ENCODE measurements at regions not wholly inside any gene's neighbourhood (a gene's known extent, or its start where the extent isn't known, plus 50 kb on each side); places are given as distances from the start of the nearest gene placed in this dataset.

DNA sequence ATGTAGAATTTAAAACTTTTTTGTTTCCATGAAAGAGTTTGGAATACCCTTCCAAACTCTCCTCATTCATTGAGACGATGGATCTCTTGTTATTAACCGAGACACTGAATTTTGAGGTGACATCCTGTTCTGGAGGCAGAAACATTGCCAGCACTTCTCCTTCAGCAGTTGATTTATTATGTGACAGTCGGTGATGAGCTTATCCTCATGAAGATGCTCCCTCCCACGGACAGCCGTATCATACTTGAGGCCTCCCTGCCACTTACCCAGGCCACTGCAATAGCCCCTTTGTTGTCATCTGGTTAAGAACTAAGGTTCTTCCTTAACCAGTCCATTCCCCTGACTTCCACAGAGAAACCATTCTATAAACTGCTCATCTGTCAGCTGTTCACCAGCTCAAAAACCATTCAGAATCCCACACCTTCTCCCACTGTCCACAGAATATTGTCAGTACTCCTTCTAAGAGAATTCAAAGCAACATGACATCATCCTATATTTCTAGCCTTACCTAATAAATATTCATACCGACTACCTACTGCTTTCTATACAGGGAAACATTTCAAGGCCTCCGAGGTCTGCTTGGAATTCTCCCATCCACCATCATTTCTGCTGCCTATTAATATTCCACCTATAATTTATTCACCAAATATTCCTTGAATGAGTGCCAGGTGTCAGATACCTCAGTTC is 139.0 kb upstream of the TRIB2 start:
- Histone ChIP-seq H2AFZ (replicated peaks) (no peak overlapping the region), H3K4me1 (no peaks in the 10 kb centered on the region), H3K27ac (no peak overlapping the region), H3K36me3 (no peaks in the 10 kb centered on the region), H3K79me2 (ENCODE audit: low read depth) (no peaks in the 10 kb centered on the region), H3K27me3 (no peaks in the 10 kb centered on the region), H3K4me2 (no peak overlapping the region), H3K4me3 (no peak overlapping the region), H3F3A (ENCODE audit: low read depth) (no peaks in the 10 kb centered on the region), H4K20me1 (ENCODE audit: low read depth) (no peaks in the 10 kb centered on the region), H3K9me3 (ENCODE audit: low read depth) (no peaks in the 10 kb centered on the region), H3K9ac (no peak overlapping the region)
- peaks cover 4% of the 10 kb centered on the region for H3K27me3 Mint-ChIP-seq (ENCODE audit: insufficient read depth, low read depth)
- TF ChIP-seq, protein P1, sequence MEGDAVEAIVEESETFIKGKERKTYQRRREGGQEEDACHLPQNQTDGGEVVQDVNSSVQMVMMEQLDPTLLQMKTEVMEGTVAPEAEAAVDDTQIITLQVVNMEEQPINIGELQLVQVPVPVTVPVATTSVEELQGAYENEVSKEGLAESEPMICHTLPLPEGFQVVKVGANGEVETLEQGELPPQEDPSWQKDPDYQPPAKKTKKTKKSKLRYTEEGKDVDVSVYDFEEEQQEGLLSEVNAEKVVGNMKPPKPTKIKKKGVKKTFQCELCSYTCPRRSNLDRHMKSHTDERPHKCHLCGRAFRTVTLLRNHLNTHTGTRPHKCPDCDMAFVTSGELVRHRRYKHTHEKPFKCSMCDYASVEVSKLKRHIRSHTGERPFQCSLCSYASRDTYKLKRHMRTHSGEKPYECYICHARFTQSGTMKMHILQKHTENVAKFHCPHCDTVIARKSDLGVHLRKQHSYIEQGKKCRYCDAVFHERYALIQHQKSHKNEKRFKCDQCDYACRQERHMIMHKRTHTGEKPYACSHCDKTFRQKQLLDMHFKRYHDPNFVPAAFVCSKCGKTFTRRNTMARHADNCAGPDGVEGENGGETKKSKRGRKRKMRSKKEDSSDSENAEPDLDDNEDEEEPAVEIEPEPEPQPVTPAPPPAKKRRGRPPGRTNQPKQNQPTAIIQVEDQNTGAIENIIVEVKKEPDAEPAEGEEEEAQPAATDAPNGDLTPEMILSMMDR (IDR thresholded peaks at IDR 0.05) = no peak
- no peak for TF ChIP-seq EZH2 (IDR thresholded peaks at IDR 0.05)
- TF ChIP-seq EZH2phosphoT487 (IDR thresholded peaks at IDR 0.05) = no peak
- H3K27ac Mint-ChIP-seq = peak overlapping the region; percentile 26
- H3K9me3 Mint-ChIP-seq = peaks cover 2% of the 10 kb centered on the region
- DNase-seq (ENCODE audit: low spot score) = no peak
- H3K36me3 Mint-ChIP-seq = peaks cover 2% of the 10 kb centered on the region
- no peak overlapping the region for H3K4me3 Mint-ChIP-seq
- peaks cover 5% of the 10 kb centered on the region for H3K4me1 Mint-ChIP-seq

DNA sequence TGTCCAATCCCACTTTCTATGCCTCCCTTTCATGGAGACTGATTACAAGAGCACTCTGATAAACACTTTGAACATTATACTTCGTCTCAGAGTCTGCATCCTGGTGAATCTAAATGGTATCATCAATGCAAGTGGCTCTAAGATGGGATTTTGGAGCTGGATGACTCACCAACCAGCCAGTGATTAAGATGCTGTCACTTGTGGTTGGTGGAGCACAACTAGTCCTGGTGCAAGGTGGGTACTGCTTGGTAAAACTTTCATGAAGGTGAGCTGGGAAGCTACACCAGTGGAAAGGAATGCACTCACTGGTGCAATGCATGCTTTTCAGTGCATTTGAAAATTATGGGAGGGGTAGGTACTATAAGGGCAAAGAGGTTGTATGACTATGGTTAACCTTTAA is 137.7 kb upstream of the TRIB2 start:
- H3K36me3 Mint-ChIP-seq = peaks cover 2% of the 10 kb centered on the region
- H3K36me3 ChIP-seq = no peaks in the 10 kb centered on the region
- no peaks in the 10 kb centered on the region for H3K79me2 ChIP-seq (ENCODE audit: low read depth)
- H4K20me1 ChIP-seq (ENCODE audit: low read depth) = no peaks in the 10 kb centered on the region
- H3K9me3 ChIP-seq (ENCODE audit: low read depth) = no peaks in the 10 kb centered on the region
- H3K27ac Mint-ChIP-seq = no peak overlapping the region
- no peaks in the 10 kb centered on the region for H3F3A ChIP-seq (ENCODE audit: low read depth)
- no peaks in the 10 kb centered on the region for H3K4me1 ChIP-seq
- peaks cover 4% of the 10 kb centered on the region for H3K27me3 Mint-ChIP-seq (ENCODE audit: insufficient read depth, low read depth)
- no peak overlapping the region for H2AFZ ChIP-seq (replicated peaks)
- no peak overlapping the region for H3K4me2 ChIP-seq
- no peaks in the 10 kb centered on the region for H3K27me3 ChIP-seq
- no peak for TF ChIP-seq EZH2 (IDR thresholded peaks at IDR 0.05)
- no peak for TF ChIP-seq EZH2phosphoT487 (IDR thresholded peaks at IDR 0.05)
- TF ChIP-seq, protein P1 (IDR thresholded peaks at IDR 0.05) = no peak
- H3K4me3 ChIP-seq = no peak overlapping the region
- H3K9ac ChIP-seq = no peak overlapping the region
- DNase-seq (ENCODE audit: low spot score) = no peak
- H3K4me1 Mint-ChIP-seq = peaks cover 5% of the 10 kb centered on the region
- H3K27ac ChIP-seq = no peak overlapping the region
- H3K9me3 Mint-ChIP-seq = peaks cover 2% of the 10 kb centered on the region
- H3K4me3 Mint-ChIP-seq = no peak overlapping the region

DNA sequence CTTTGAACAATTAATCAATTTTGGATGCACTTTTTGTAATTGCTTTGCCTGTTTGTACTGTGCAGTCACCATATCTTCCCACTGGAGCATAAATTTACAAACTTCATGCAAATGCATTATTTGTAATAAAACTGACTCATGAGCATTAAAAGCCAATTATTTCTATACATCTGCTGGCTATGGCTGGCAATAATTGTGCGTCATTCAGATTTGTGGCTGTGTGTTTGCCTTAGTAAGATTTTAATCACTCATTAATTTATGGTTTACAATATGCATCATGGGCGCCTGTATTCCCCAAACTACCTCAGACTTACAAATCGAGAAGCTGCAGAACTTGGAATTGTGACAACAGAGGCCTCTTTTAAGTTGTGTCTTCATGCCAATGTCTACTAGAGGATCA is 132.4 kb upstream of the TRIB2 start:
- H3K9me3 ChIP-seq (ENCODE audit: low read depth) = no peaks in the 10 kb centered on the region
- no peaks in the 10 kb centered on the region for H3K79me2 ChIP-seq (ENCODE audit: low read depth)
- no peak overlapping the region for H3K27ac ChIP-seq
- no peak for DNase-seq (ENCODE audit: low spot score)
- H3K36me3 Mint-ChIP-seq = no peaks in the 10 kb centered on the region
- H3K27me3 ChIP-seq = no peaks in the 10 kb centered on the region
- H3K27me3 Mint-ChIP-seq (ENCODE audit: insufficient read depth, low read depth) = peaks cover 2% of the 10 kb centered on the region
- H3K36me3 ChIP-seq = no peaks in the 10 kb centered on the region
- H4K20me1 ChIP-seq (ENCODE audit: low read depth) = no peaks in the 10 kb centered on the region
- H3K4me1 Mint-ChIP-seq = no peaks in the 10 kb centered on the region
- no peak overlapping the region for H3K4me3 ChIP-seq
- no peaks in the 10 kb centered on the region for H3K9me3 Mint-ChIP-seq
- H3F3A ChIP-seq (ENCODE audit: low read depth) = no peaks in the 10 kb centered on the region
- H3K4me3 Mint-ChIP-seq = no peak overlapping the region
- H3K4me1 ChIP-seq = no peaks in the 10 kb centered on the region
- no peak overlapping the region for H3K9ac ChIP-seq
- H3K27ac Mint-ChIP-seq = no peak overlapping the region
- H3K4me2 ChIP-seq = no peak overlapping the region
- no peak overlapping the region for H2AFZ ChIP-seq (replicated peaks)
- TF ChIP-seq EZH2phosphoT487 (IDR thresholded peaks at IDR 0.05) (no peak), EZH2 (IDR thresholded peaks at IDR 0.05) (no peak)
- TF ChIP-seq, protein P1 (IDR thresholded peaks at IDR 0.05) = no peak
